Tibial artery (tissue), 4 donors: ENCODE measurements at regions not wholly inside any gene's neighbourhood (a gene's known extent, or its start where the extent isn't known, plus 50 kb on each side); places are given as distances from the start of the nearest gene placed in this dataset.
A peak's percentile ranks its signal among the peaks of the same experiment; 100 is the strongest.

ENCODE experiments used
- DNase-seq, 2 donors: peaks; one replicate each; pipeline ENCODE4 v3.0.0-alpha.2; 2019
- H3K27ac ChIP-seq, 2 donors: fragments of 200-600 bp; sonication (generic) in 1 of 2; 1 replicate in 1 of 2; 2 replicates in 1 of 2; pipeline ENCODE4 v1.5.1; 2018 to 2019; ENCODE audit warnings: mild to moderate bottlenecking in 1 of 2
- H3K27me3 ChIP-seq, 2 donors: fragments of 200-600 bp; sonication (generic) in 1 of 2; one replicate each; pipeline versions ENCODE4 v1.5.1 to v1.6.0; 2016 to 2019
- H3K36me3 ChIP-seq, 3 donors: fragments of 200-600 bp; sonication (generic) in 2 of 3; one replicate each; pipeline ENCODE4 v1.5.1; 2016 to 2019; ENCODE audit warnings: mild to moderate bottlenecking in 2 of 3
- H3K4me1 ChIP-seq, 4 donors: fragments of 200-600 bp; sonication (generic) in 2 of 4; 1 replicate in 3 of 4; 2 replicates in 1 of 4; pipeline ENCODE4 v1.5.1; 2016 to 2019
- H3K4me3 ChIP-seq, 2 donors: fragments of 200-600 bp; sonication (generic) in 1 of 2; 1 replicate in 1 of 2; 2 replicates in 1 of 2; pipeline ENCODE4 v1.5.1; 2018 to 2019; ENCODE audit warnings: mild to moderate bottlenecking in 2 of 2
- H3K9me3 ChIP-seq, 3 donors: fragments of 200-600 bp; sonication (generic) in 1 of 3; one replicate each; pipeline ENCODE4 v1.5.1; 2016 to 2019
- intact Hi-C: fragments of 100-400 bp; cut with DNase I; formaldehyde crosslinking; loops from one replicate; pipeline ENCODE4 v1.15.0; 2023; ENCODE audit warnings: low total_unique reads
- TF ChIP-seq, protein P1 (sequence below), 2 experiments: fragments of 200-600 bp in 1 of 2; fragments of 450-650 bp in 1 of 2; IDR thresholded peaks; one replicate each; pipeline ENCODE4 v1.5.1; 2017 to 2019; ENCODE audit warnings: antibody characterized with exemption in 2 of 2, mild to moderate bottlenecking in 1 of 2, moderate library complexity in 1 of 2

DNA sequence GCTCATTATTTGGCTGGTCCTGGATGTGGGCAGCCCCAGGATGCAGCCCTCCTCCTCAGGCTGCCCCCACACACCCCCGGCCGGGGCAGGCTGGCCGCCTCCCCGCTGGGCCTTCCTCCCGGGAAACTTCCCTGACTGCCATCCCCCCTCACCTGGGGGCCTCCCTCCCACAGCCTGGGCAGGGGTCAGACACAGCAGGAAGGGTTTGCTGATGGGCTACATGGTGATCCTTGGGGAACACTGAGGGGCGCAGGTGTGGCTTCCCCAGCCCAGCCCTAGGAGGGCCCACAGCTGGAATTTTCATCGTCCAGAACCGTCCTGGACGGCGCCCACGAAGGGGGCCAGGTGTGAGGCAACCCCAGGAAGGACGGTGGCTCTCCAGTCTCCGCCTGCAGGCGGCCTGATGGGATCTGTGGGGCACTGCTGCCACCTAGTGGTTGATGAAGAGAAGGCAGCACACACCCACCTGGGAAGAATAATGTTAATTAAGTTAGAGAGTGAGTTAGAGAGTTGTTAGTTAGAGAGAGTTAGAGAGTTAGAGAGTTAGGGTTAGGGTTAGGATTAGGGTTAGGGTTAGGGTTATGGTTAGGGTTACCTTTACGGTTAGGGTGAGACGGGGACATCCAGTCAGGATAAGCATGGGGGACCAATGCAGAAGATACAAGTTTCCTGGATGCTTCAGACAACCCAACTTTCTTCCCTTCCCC is 75.9 kb upstream of the PRR5 start:
- Histone ChIP-seq H3K4me1 (no peaks in the 10 kb centered on the region), H3K36me3 (no peaks in the 10 kb centered on the region), H3K9me3 (no peaks in the 10 kb centered on the region), H3K4me3 (no peak overlapping the region), H3K27ac (no peak overlapping the region), H3K27me3 (peaks cover 0 to 63% of the 10 kb centered on the region in 2 donors)
- intact Hi-C loops: loop anchor here (2.0 to 10.0 kb wide), 3 partner anchors 543 to 1241 kb away; no protein-coding TSS in a partner anchor
- peak; percentile 61 to 76 for DNase-seq
- TF ChIP-seq, protein P1, sequence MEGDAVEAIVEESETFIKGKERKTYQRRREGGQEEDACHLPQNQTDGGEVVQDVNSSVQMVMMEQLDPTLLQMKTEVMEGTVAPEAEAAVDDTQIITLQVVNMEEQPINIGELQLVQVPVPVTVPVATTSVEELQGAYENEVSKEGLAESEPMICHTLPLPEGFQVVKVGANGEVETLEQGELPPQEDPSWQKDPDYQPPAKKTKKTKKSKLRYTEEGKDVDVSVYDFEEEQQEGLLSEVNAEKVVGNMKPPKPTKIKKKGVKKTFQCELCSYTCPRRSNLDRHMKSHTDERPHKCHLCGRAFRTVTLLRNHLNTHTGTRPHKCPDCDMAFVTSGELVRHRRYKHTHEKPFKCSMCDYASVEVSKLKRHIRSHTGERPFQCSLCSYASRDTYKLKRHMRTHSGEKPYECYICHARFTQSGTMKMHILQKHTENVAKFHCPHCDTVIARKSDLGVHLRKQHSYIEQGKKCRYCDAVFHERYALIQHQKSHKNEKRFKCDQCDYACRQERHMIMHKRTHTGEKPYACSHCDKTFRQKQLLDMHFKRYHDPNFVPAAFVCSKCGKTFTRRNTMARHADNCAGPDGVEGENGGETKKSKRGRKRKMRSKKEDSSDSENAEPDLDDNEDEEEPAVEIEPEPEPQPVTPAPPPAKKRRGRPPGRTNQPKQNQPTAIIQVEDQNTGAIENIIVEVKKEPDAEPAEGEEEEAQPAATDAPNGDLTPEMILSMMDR (IDR thresholded peaks at IDR 0.05): peak; percentile 99

DNA sequence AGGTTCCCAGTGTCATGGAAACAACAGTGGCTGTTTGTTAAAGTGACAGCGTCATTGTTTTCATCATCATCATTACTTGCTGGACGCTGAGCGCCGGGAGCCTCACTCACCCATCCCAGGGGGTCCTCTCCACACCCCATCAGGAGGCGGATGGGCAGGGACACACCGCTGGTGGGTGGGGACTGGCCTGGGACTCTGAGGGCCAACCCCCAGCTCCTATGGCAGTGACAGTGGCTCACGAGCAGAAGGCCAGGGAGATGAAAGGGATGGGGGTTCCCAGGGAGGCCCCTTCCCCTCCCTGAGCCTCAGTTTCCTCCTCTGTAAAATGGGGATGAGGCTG is 76.6 kb upstream of the PRR5 start:
- H3K4me3 ChIP-seq: no peak overlapping the region
- intact Hi-C loops: loop anchor here (10.0 kb wide), 1 partner anchor 1241 kb away; no protein-coding TSS in a partner anchor
- DNase-seq: no peak
- H3K27me3 ChIP-seq: peaks cover 0 to 71% of the 10 kb centered on the region in 2 donors
- TF ChIP-seq, protein P1 (IDR thresholded peaks at IDR 0.05): no peak
- H3K9me3 ChIP-seq: no peaks in the 10 kb centered on the region
- H3K4me1 ChIP-seq: no peaks in the 10 kb centered on the region
- no peaks in the 10 kb centered on the region for H3K36me3 ChIP-seq
- H3K27ac ChIP-seq: no peak overlapping the region

DNA sequence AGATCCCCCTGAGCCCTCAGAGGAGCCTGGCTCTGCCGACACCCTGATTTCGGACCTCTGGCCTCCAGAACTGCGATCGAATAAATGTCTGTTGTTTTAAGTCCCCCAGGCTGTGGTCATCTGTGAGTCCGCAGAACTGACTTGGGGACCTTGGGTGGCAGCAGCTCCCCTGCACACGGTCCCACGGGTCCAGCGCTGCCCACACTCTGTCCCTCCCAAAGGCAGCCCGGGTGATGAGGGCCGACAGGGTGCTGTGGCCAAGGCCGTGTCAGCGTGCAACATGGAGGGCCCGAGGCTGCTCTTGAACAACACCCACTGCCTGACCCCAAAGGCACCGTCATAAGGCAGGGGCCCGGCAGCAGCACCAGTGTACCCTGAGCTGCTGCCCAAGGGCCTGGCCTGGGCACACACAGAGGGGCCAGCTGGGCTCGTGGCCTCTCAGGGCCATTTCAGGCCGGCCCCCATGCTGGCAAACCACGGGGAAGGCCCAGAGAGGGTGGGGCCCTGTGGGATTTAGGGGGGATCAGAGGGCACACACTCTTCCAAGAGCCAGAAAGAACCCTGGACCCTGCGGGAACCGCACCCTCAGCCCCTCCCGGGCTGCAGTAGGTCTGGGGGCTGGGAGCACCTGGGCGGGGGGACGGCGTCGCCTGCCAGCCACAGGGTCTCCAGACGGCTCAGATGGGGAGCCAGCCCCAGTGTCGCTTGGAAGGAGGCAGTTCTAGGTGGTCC is 77.1 kb upstream of the PRR5 start:
- Histone ChIP-seq H3K4me3 (no peak overlapping the region), H3K9me3 (no peaks in the 10 kb centered on the region), H3K4me1 (peaks cover 0 to 5% (median 0%) of the 10 kb centered on the region in 4 donors), H3K27me3 (peaks cover 0 to 76% of the 10 kb centered on the region in 2 donors), H3K36me3 (no peaks in the 10 kb centered on the region), H3K27ac (no peak overlapping the region)
- DNase-seq: no peak
- TF ChIP-seq, protein P1 (IDR thresholded peaks at IDR 0.05): no peak
- intact Hi-C loops: loop anchor here (10.0 kb wide), 1 partner anchor 1240 kb away; no protein-coding TSS in a partner anchor

GRCh38 chr22:44623771-44624510 is 78.1 kb upstream of the PRR5 start:
- Histone ChIP-seq H3K9me3 (no peaks in the 10 kb centered on the region), H3K4me3 (no peak overlapping the region), H3K36me3 (no peaks in the 10 kb centered on the region), H3K27ac (no peak overlapping the region), H3K27me3 (peaks cover 0 to 83% of the 10 kb centered on the region in 2 donors), H3K4me1 (peaks cover 0 to 6% (median 0%) of the 10 kb centered on the region in 4 donors)
- no peak for DNase-seq
- intact Hi-C loops: loop anchor here (10.0 kb wide), 1 partner anchor 1239 kb away; no protein-coding TSS in a partner anchor
- TF ChIP-seq, protein P1 (IDR thresholded peaks at IDR 0.05): no peak

DNA sequence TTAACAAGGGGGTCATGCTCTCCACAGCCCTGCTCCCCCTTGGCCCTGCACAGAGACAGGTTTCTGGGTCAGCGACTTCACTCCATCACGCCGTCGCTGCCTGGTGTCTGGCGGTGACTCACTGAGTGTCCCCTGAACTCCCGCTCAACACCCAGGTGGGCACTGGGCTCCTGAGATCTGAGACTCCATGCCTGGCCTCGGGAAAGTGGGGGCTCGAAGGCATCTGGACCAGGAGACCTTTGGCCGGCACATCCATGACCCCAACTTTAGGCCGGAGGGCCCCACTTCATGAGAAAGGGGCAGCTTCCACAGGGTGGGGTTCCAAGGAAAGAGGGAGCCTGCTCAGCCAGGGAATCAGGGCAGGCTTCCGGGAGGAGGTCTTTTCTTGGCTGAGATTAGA is 79.3 kb upstream of the PRR5 start:
- Histone ChIP-seq H3K4me1 (peaks cover 0 to 6% (median 0%) of the 10 kb centered on the region in 4 donors), H3K27me3 (peaks cover 0 to 87% of the 10 kb centered on the region in 2 donors)
- intact Hi-C loops: loop anchor here (10.0 kb wide), 1 partner anchor 1238 kb away; no protein-coding TSS in a partner anchor

More for the DNA sequence above, 79.3 kb upstream of the PRR5 start:
- H3K4me3 ChIP-seq: no peak overlapping the region
- no peak overlapping the region for H3K27ac ChIP-seq
- no peaks in the 10 kb centered on the region for H3K36me3 ChIP-seq
- no peak for DNase-seq
- H3K9me3 ChIP-seq: no peaks in the 10 kb centered on the region
- TF ChIP-seq, protein P1 (IDR thresholded peaks at IDR 0.05): no peak
